CD4-positive, CD25-positive, alpha-beta regulatory T cell (primary cell): ENCODE measurements at regions not wholly inside any gene's neighbourhood (a gene's known extent, or its start where the extent isn't known, plus 50 kb on each side); places are given as distances from the start of the nearest gene placed in this dataset.

ENCODE experiments used
- ATAC-seq, 2 donors: fragments of 150-1000 bp; cut with Tn5 transposase; one replicate each; pipeline ENCODE4 v1.10.0; 2021; ENCODE audit warnings: low read depth in 2 of 2, moderate number of reproducible peaks in 2 of 2, moderate library complexity in 1 of 2
- DNase-seq, 3 donors: peaks; one replicate each; pipeline versions ENCODE4 v3.0.0 to v3.0.0-alpha.2; 2012 to 2022; ENCODE audit warnings: mixed read lengths in 1 of 3
- H3K27ac ChIP-seq: one replicate; pipeline ENCODE4 v1.7.0; 2013; ENCODE audit warnings: mild to moderate bottlenecking, low read length; ENCODE audit not compliant: insufficient read depth, poor library complexity, severe bottlenecking
- H3K27me3 ChIP-seq: one replicate; pipeline ENCODE4 v1.7.0; 2013; ENCODE audit warnings: low read length; ENCODE audit not compliant: control insufficient read depth, insufficient read depth
- H3K36me3 ChIP-seq: one replicate; pipeline ENCODE4 v1.7.0; 2013; ENCODE audit warnings: mild to moderate bottlenecking, low read length, moderate library complexity; ENCODE audit not compliant: control insufficient read depth, insufficient read depth
- H3K4me1 ChIP-seq: 2 replicates; pipeline ENCODE4 v1.7.0; 2013; ENCODE audit warnings: mild to moderate bottlenecking, low read length; ENCODE audit not compliant: insufficient read depth, control insufficient read depth, poor library complexity, severe bottlenecking
- H3K4me3 ChIP-seq: one replicate; pipeline ENCODE4 v1.7.0; 2013; ENCODE audit warnings: low read depth, mild to moderate bottlenecking, low read length, moderate library complexity
- H3K9me3 ChIP-seq, 2 experiments: 1 replicate in 1 of 2; 2 replicates in 1 of 2; pipeline ENCODE4 v1.7.0; 2013; ENCODE audit warnings: low read length in 2 of 2, mild to moderate bottlenecking in 1 of 2, moderate library complexity in 1 of 2; ENCODE audit not compliant: control insufficient read depth in 2 of 2
- H3K27ac Mint-ChIP-seq, 3 donors: one replicate each; pipeline ENCODE4 v1.8.0; 2020 to 2022; ENCODE audit warnings: mild to moderate bottlenecking in 3 of 3, mixed read lengths in 3 of 3, moderate library complexity in 2 of 3
- H3K27me3 Mint-ChIP-seq: one replicate; pipeline ENCODE4 v1.8.0; 2022; ENCODE audit warnings: mild to moderate bottlenecking, mixed read lengths
- H3K36me3 Mint-ChIP-seq: one replicate; pipeline ENCODE4 v1.8.0; 2020; ENCODE audit warnings: mixed read lengths
- H3K4me1 Mint-ChIP-seq, 4 donors: one replicate each; pipeline ENCODE4 v1.8.0; 2020 to 2022; ENCODE audit warnings: mixed read lengths in 4 of 4, mild to moderate bottlenecking in 1 of 4
- H3K4me3 Mint-ChIP-seq, 4 donors: one replicate each; pipeline ENCODE4 v1.8.0; 2020 to 2022; ENCODE audit warnings: mild to moderate bottlenecking in 4 of 4, mixed read lengths in 4 of 4, moderate library complexity in 3 of 4
- H3K9me3 Mint-ChIP-seq, 7 donors: one replicate each; pipeline ENCODE4 v1.8.0; 2020 to 2022; ENCODE audit warnings: mixed read lengths in 7 of 7, mild to moderate bottlenecking in 3 of 7, moderate library complexity in 2 of 7

DNA sequence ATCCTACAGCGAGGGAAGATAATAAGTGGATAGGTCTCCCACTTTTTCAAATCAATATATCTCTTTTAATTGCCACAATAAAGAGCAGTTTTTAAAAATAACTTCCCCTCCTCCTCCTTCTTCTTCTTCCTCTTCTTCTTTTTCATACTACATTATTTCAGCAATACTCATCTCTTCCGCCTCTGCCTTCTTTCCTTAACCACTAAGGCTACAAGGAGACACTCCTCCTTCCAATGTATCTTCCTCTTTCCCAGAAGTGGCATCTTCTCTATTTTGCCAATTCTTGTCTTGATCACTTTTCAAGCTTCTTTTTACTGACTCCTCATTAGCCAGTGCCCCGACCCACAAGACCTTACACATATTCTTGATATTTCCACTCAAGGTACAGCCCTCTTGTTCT, 546.6 kb upstream of the CHAC2 start:
- H3K4me1 Mint-ChIP-seq = no peaks in the 10 kb centered on the region
- no peak overlapping the region for H3K4me3 Mint-ChIP-seq
- peaks cover 0 to 9% (median 2%) of the 10 kb centered on the region in 7 donors for H3K9me3 Mint-ChIP-seq
- no peak overlapping the region for H3K4me3 ChIP-seq
- no peaks in the 10 kb centered on the region for H3K36me3 ChIP-seq
- H3K27ac ChIP-seq = no peak overlapping the region
- no peaks in the 10 kb centered on the region for H3K27me3 ChIP-seq
- no peaks in the 10 kb centered on the region for H3K36me3 Mint-ChIP-seq
- H3K4me1 ChIP-seq = no peaks in the 10 kb centered on the region
- ATAC-seq (no peak), DNase-seq (no peak)
- no peak overlapping the region for H3K27ac Mint-ChIP-seq
- H3K27me3 Mint-ChIP-seq = no peaks in the 10 kb centered on the region
- no peaks in the 10 kb centered on the region for H3K9me3 ChIP-seq

- Mint-ChIP-seq H3K27ac (no peak overlapping the region), H3K9me3 (peaks cover 2 to 21% (median 7%) of the 10 kb centered on the region in 7 donors), H3K4me1 (no peaks in the 10 kb centered on the region), H3K36me3 (no peaks in the 10 kb centered on the region), H3K27me3 (no peaks in the 10 kb centered on the region), H3K4me3 (no peak overlapping the region)
- H3K4me3 ChIP-seq = no peak overlapping the region
- H3K9me3 ChIP-seq = no peaks in the 10 kb centered on the region
- H3K36me3 ChIP-seq = no peaks in the 10 kb centered on the region
- ATAC-seq = no peak
- no peak overlapping the region for H3K27ac ChIP-seq
- H3K4me1 ChIP-seq = no peaks in the 10 kb centered on the region
- no peak for DNase-seq
- no peaks in the 10 kb centered on the region for H3K27me3 ChIP-seq
Measured at GRCh38 chr2:53217250-53217649, 550.4 kb upstream of the CHAC2 start.

- DNase-seq = no peak
- no peaks in the 10 kb centered on the region for H3K9me3 ChIP-seq
- Mint-ChIP-seq H3K4me1 (no peaks in the 10 kb centered on the region), H3K9me3 (peaks cover 2 to 21% (median 8%) of the 10 kb centered on the region in 7 donors), H3K27me3 (no peaks in the 10 kb centered on the region), H3K4me3 (no peak overlapping the region), H3K36me3 (no peaks in the 10 kb centered on the region), H3K27ac (no peak overlapping the region)
- no peaks in the 10 kb centered on the region for H3K4me1 ChIP-seq
- no peaks in the 10 kb centered on the region for H3K36me3 ChIP-seq
- H3K4me3 ChIP-seq = no peak overlapping the region
- H3K27me3 ChIP-seq = no peaks in the 10 kb centered on the region
- H3K27ac ChIP-seq = no peak overlapping the region
- ATAC-seq = no peak
Measured at GRCh38 chr2:53216805-53217204, 550.8 kb upstream of the CHAC2 start.

GRCh38 chr2:53212576-53212975, 555.0 kb upstream of the CHAC2 start:
- H3K9me3 ChIP-seq = no peaks in the 10 kb centered on the region
- no peak for DNase-seq
- no peaks in the 10 kb centered on the region for H3K36me3 ChIP-seq
- Mint-ChIP-seq H3K4me1 (no peaks in the 10 kb centered on the region), H3K4me3 (no peak overlapping the region), H3K27me3 (no peaks in the 10 kb centered on the region), H3K9me3 (peaks cover 0 to 15% (median 8%) of the 10 kb centered on the region in 7 donors), H3K36me3 (no peaks in the 10 kb centered on the region), H3K27ac (no peak overlapping the region)
- no peaks in the 10 kb centered on the region for H3K27me3 ChIP-seq
- no peaks in the 10 kb centered on the region for H3K4me1 ChIP-seq
- H3K27ac ChIP-seq = no peak overlapping the region
- no peak overlapping the region for H3K4me3 ChIP-seq
- no peak for ATAC-seq

DNA sequence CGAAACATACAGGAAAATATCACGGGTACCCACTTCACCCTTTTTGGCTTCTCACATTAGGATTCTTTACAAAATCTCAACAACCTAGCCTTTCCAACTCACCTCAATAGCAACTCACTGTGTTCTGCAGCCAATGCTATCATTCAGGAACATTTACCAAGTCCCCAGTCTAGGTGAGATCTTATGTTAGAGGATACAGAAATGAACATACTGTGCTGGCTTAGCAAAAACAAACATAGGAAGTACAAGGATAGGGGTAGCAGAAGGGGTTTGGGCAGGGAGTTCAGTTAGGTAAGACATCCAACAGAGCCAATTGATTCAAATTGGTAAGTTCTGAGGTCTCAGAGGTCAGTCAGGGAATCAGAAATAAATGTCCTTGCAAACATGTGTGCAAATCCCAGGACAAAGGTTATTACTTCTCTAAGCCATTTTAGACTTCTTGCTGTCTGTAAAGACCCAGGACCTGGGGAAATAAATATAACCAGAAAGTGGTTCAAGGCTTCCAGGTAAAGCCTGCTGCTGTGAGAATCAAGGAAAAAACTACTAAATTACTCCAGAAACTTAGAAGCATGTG, 556.3 kb upstream of the CHAC2 start:
- Mint-ChIP-seq H3K4me1 (no peaks in the 10 kb centered on the region), H3K27me3 (no peaks in the 10 kb centered on the region), H3K27ac (no peak overlapping the region), H3K9me3 (peaks cover 0 to 15% (median 7%) of the 10 kb centered on the region in 7 donors), H3K4me3 (no peak overlapping the region), H3K36me3 (no peaks in the 10 kb centered on the region)
- Histone ChIP-seq H3K9me3 (no peaks in the 10 kb centered on the region), H3K4me1 (no peaks in the 10 kb centered on the region), H3K36me3 (no peaks in the 10 kb centered on the region), H3K27ac (no peak overlapping the region), H3K4me3 (no peak overlapping the region), H3K27me3 (no peaks in the 10 kb centered on the region)
- ATAC-seq (no peak), DNase-seq (no peak)

- Histone ChIP-seq H3K4me1 (no peaks in the 10 kb centered on the region), H3K9me3 (no peaks in the 10 kb centered on the region), H3K4me3 (no peak overlapping the region), H3K36me3 (no peaks in the 10 kb centered on the region), H3K27ac (no peak overlapping the region), H3K27me3 (no peaks in the 10 kb centered on the region)
- Mint-ChIP-seq H3K36me3 (no peaks in the 10 kb centered on the region), H3K27me3 (no peaks in the 10 kb centered on the region), H3K4me1 (no peaks in the 10 kb centered on the region), H3K4me3 (no peak overlapping the region), H3K9me3 (peaks cover 0 to 10% (median 7%) of the 10 kb centered on the region in 7 donors), H3K27ac (no peak overlapping the region)
- no peak for DNase-seq
- no peak for ATAC-seq
Measured at GRCh38 chr2:53210538-53210937, 557.1 kb upstream of the CHAC2 start.

DNA sequence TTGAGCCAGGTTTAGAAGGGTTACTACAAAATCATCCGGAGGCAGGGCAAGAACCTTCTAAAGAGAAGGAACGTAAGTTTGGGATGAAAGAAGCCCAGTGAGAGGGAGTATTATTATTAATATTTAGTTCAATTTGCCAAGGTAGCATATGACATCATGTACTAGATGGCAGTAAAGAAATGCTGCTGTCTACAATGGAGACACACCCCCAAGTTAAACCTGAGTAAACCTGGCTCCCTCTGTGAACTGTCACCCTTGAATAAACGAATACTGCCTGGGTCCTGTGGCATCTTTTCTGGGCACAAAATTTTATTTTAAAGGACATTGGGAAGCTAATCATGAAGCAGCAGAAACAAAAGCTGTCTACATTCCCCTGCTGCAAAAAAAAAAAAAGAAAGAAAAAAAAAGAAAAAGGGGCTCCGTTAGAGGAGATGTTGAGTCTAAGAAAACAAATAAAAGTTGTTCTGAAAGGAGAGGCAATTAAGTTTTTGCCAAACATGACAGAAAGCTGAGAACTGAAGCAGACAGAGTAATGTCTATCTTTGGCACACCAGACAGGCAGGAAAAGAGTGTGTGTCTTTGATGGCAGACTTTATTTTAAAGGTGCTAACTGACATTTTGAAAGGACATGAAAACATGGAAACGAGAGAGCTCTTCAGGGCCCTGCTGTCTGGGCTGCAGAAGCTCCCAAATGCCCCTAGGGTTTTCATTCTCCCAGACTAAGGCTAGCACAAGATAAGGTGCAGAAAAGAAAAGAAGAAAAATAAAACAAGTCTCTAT, 557.7 kb upstream of the CHAC2 start:
- no peaks in the 10 kb centered on the region for H3K36me3 ChIP-seq
- no peak overlapping the region for H3K4me3 ChIP-seq
- H3K4me3 Mint-ChIP-seq = no peak overlapping the region
- no peak for DNase-seq
- no peak for ATAC-seq
- no peaks in the 10 kb centered on the region for H3K9me3 ChIP-seq
- no peak overlapping the region for H3K27ac Mint-ChIP-seq
- H3K27me3 Mint-ChIP-seq = no peaks in the 10 kb centered on the region
- H3K4me1 Mint-ChIP-seq = no peaks in the 10 kb centered on the region
- no peaks in the 10 kb centered on the region for H3K4me1 ChIP-seq
- H3K27ac ChIP-seq = no peak overlapping the region
- no peaks in the 10 kb centered on the region for H3K27me3 ChIP-seq
- H3K9me3 Mint-ChIP-seq = peaks cover 0 to 9% (median 6%) of the 10 kb centered on the region in 7 donors
- no peaks in the 10 kb centered on the region for H3K36me3 Mint-ChIP-seq

- Histone ChIP-seq H3K36me3 (no peaks in the 10 kb centered on the region), H3K4me3 (no peak overlapping the region), H3K4me1 (no peaks in the 10 kb centered on the region), H3K27ac (no peak overlapping the region), H3K27me3 (no peaks in the 10 kb centered on the region), H3K9me3 (no peaks in the 10 kb centered on the region)
- Mint-ChIP-seq H3K27ac (no peak overlapping the region), H3K27me3 (no peaks in the 10 kb centered on the region), H3K36me3 (no peaks in the 10 kb centered on the region), H3K4me1 (no peaks in the 10 kb centered on the region), H3K4me3 (no peak overlapping the region), H3K9me3 (peaks cover 0 to 3% (median 0%) of the 10 kb centered on the region in 7 donors)
- ATAC-seq = no peak
- DNase-seq = no peak
Measured at GRCh38 chr2:53208815-53209214, 558.8 kb upstream of the CHAC2 start.
